Panc1 (cell line): ENCODE measurements at regions not wholly inside any gene's neighbourhood (a gene's known extent, or its start where the extent isn't known, plus 50 kb on each side); places are given as distances from the start of the nearest gene placed in this dataset.

ENCODE experiments used
- ATAC-seq: fragments of 200-7000 bp; cut with Tn5 transposase; 2 replicates; pipeline ENCODE4 v1.9.1; 2020; ENCODE audit warnings: mild to moderate bottlenecking, moderate library complexity
- BruUV-seq: library from RNA; stranded (reverse); fragments of 400-500 nt; replicated peaks from 2 replicates; lab custom pipeline; 2021; lab: Mats Ljungman, UMichigan
- CTCF ChIA-PET: fragments of 300-600 bp; sonication (Branson Sonifier 250); formaldehyde crosslinking; loops from one replicate; lab custom pipeline; 2022; ENCODE audit warnings: antibody characterized with exemption; lab: Charles Lee
- POLR2A ChIA-PET: fragments of 300-600 bp; sonication (Branson Sonifier 250); formaldehyde crosslinking; loops from one replicate; lab custom pipeline; 2022; ENCODE audit warnings: antibody characterized with exemption; lab: Charles Lee
- DNase-seq: peaks from one replicate; pipeline ENCODE4 v3.0.0-alpha.2; 2010; ENCODE audit warnings: low read depth, low spot score
- H3K27ac ChIP-seq: 2 replicates; pipeline ENCODE4 v1.5.1; 2011; ENCODE audit warnings: mild to moderate bottlenecking, low read length, inconsistent platforms
- H3K27me3 ChIP-seq: fragments of 200-500 bp; sonication (Bioruptor generic); 2 replicates; pipeline ENCODE4 v1.6.0; 2014; ENCODE audit warnings: low read length, inconsistent platforms; ENCODE audit not compliant: control insufficient read depth, insufficient read depth
- H3K36me3 ChIP-seq: fragments of 200-500 bp; sonication (Bioruptor generic); 2 replicates; pipeline ENCODE4 v1.5.1; 2014; ENCODE audit warnings: inconsistent platforms, mild to moderate bottlenecking, low read length, moderate library complexity; ENCODE audit not compliant: control insufficient read depth, insufficient read depth
- H3K4me1 ChIP-seq: 2 replicates; pipeline ENCODE4 v1.5.1; 2011; ENCODE audit warnings: inconsistent platforms, mild to moderate bottlenecking, low read length, moderate library complexity; ENCODE audit not compliant: control insufficient read depth, insufficient read depth
- H3K4me3 ChIP-seq, 2 experiments: 2 replicates each; pipeline ENCODE4 v1.5.1; 2011 to 2012; ENCODE audit warnings: low read depth in 2 of 2, low read length in 2 of 2, mild to moderate bottlenecking in 2 of 2, inconsistent platforms in 1 of 2, moderate library complexity in 1 of 2
- H3K9me3 ChIP-seq: fragments of 200-500 bp; sonication (Bioruptor generic); 2 replicates; pipeline ENCODE4 v1.5.1; 2014; ENCODE audit warnings: low read depth, mild to moderate bottlenecking, inconsistent platforms, low read length, moderate library complexity; ENCODE audit not compliant: control insufficient read depth, insufficient read depth
- CTCF ChIP-seq: fragments of 450-650 bp; IDR thresholded peaks from 2 replicates; pipeline ENCODE4 v1.5.1; 2017; ENCODE audit warnings: mild to moderate bottlenecking
- POLR2AphosphoS5 ChIP-seq: IDR thresholded peaks from 2 replicates; pipeline ENCODE4 v1.6.1; 2012; ENCODE audit warnings: mild to moderate bottlenecking, low read depth, low read length, moderate library complexity
- REST ChIP-seq, 2 experiments: IDR thresholded peaks; 2 replicates each; pipeline ENCODE4 v1.6.1; 2011 to 2012; ENCODE audit warnings: low read depth in 2 of 2, control low read depth in 1 of 2, low read length in 1 of 2, mild to moderate bottlenecking in 1 of 2, moderate library complexity in 1 of 2; ENCODE audit not compliant: insufficient read depth in 1 of 2
- SIN3A ChIP-seq: IDR thresholded peaks from 2 replicates; pipeline ENCODE4 v1.6.1; 2012; ENCODE audit warnings: low read depth, mild to moderate bottlenecking, low read length, moderate library complexity, borderline replicate concordance; ENCODE audit not compliant: insufficient read depth
- TCF7L2 ChIP-seq: IDR thresholded peaks from 2 replicates; pipeline ENCODE4 v1.6.1; 2011; ENCODE audit warnings: mild to moderate bottlenecking, low read depth, low read length, inconsistent platforms
- in situ Hi-C: cut with HindIII; loops from 2 replicates; pipeline ENCODE4 v1.10.0; 2016; ENCODE audit warnings: low sequenced_read_pairs, low pct_unique_long_range_greater_than_20kb
- intact Hi-C: fragments of 100-400 bp; cut with micrococcal nuclease; formaldehyde crosslinking; loops from one replicate; pipeline ENCODE4 v1.10.0; 2022; ENCODE audit not compliant: unreplicated experiment

GRCh38 chr4:54560513-54560912, 97.2 kb upstream of the KIT start:
- intact Hi-C loops: no loop called here
- Histone ChIP-seq H3K36me3 (no peaks in the 10 kb centered on the region), H3K9me3 (no peaks in the 10 kb centered on the region), H3K4me1 (no peaks in the 10 kb centered on the region), H3K27ac (no peak overlapping the region), H3K27me3 (no peaks in the 10 kb centered on the region), H3K4me3 (no peak overlapping the region)
- DNase-seq (no peak), ATAC-seq (no peak)
- ChIA-PET CTCF (no interaction called here), POLR2A (no interaction called here)
- TF ChIP-seq SIN3A: no peak
- no peak for TF ChIP-seq POLR2AphosphoS5
- TF ChIP-seq REST (IDR thresholded peaks at IDR 0.05; ENCODE audit: insufficient read depth in 1 of 2, low read depth in 2 of 2, low read length in 1 of 2): no peak
- TF ChIP-seq TCF7L2: no peak
- no peak for TF ChIP-seq CTCF
- BruUV-seq: no TSS peak
- in situ Hi-C loops: no loop called here

- H3K27me3 ChIP-seq: no peaks in the 10 kb centered on the region
- no peak overlapping the region for H3K27ac ChIP-seq
- BruUV-seq: no TSS peak
- ATAC-seq (no peak), DNase-seq (no peak)
- H3K9me3 ChIP-seq: no peaks in the 10 kb centered on the region
- H3K4me1 ChIP-seq: no peaks in the 10 kb centered on the region
- TF ChIP-seq TCF7L2: no peak
- no peak for TF ChIP-seq POLR2AphosphoS5
- TF ChIP-seq CTCF: no peak
- TF ChIP-seq SIN3A: no peak
- TF ChIP-seq REST (IDR thresholded peaks at IDR 0.05; ENCODE audit: insufficient read depth in 1 of 2, low read depth in 2 of 2, low read length in 1 of 2): no peak
- H3K4me3 ChIP-seq: no peak overlapping the region
- intact Hi-C loops: no loop called here
- in situ Hi-C loops: no loop called here
- ChIA-PET CTCF (no interaction called here), POLR2A (no interaction called here)
- H3K36me3 ChIP-seq: no peaks in the 10 kb centered on the region
Measured at GRCh38 chr4:54561940-54562339, 95.8 kb upstream of the KIT start.
